Central memory CD8-positive, alpha-beta T cell (primary cell): ENCODE measurements at regions not wholly inside any gene's neighbourhood (a gene's known extent, or its start where the extent isn't known, plus 50 kb on each side); places are given as distances from the start of the nearest gene placed in this dataset.

ENCODE experiments used
- ATAC-seq: fragments of 150-1000 bp; cut with Tn5 transposase; replicated peaks from 2 replicates; pipeline ENCODE4 v1.10.0; 2022; ENCODE audit warnings: mild to moderate bottlenecking, moderate FRiP score, moderate number of reproducible peaks; ENCODE audit not compliant: poor library complexity, severe bottlenecking; ENCODE audit errors: extremely low read depth
- DNase-seq, 2 donors: peaks; one replicate each; pipeline ENCODE4 v3.0.0; 2021; ENCODE audit warnings: low spot score in 2 of 2
- H3K27ac Mint-ChIP-seq: one replicate; pipeline ENCODE4 v1.8.0; 2022; ENCODE audit warnings: low read depth, mild to moderate bottlenecking, moderate library complexity, mixed read lengths
- H3K27me3 Mint-ChIP-seq: one replicate; pipeline ENCODE4 v1.8.0; 2022; ENCODE audit warnings: mixed read lengths
- H3K36me3 Mint-ChIP-seq: one replicate; pipeline ENCODE4 v1.8.0; 2022; ENCODE audit warnings: mild to moderate bottlenecking, moderate library complexity, mixed read lengths; ENCODE audit not compliant: insufficient read depth
- H3K4me1 Mint-ChIP-seq: one replicate; pipeline ENCODE4 v1.8.0; 2022; ENCODE audit warnings: mixed read lengths
- H3K4me3 Mint-ChIP-seq: one replicate; pipeline ENCODE4 v1.8.0; 2022; ENCODE audit warnings: mild to moderate bottlenecking, moderate library complexity, mixed read lengths
- H3K9me3 Mint-ChIP-seq: one replicate; pipeline ENCODE4 v1.8.0; 2022; ENCODE audit warnings: mixed read lengths

DNA sequence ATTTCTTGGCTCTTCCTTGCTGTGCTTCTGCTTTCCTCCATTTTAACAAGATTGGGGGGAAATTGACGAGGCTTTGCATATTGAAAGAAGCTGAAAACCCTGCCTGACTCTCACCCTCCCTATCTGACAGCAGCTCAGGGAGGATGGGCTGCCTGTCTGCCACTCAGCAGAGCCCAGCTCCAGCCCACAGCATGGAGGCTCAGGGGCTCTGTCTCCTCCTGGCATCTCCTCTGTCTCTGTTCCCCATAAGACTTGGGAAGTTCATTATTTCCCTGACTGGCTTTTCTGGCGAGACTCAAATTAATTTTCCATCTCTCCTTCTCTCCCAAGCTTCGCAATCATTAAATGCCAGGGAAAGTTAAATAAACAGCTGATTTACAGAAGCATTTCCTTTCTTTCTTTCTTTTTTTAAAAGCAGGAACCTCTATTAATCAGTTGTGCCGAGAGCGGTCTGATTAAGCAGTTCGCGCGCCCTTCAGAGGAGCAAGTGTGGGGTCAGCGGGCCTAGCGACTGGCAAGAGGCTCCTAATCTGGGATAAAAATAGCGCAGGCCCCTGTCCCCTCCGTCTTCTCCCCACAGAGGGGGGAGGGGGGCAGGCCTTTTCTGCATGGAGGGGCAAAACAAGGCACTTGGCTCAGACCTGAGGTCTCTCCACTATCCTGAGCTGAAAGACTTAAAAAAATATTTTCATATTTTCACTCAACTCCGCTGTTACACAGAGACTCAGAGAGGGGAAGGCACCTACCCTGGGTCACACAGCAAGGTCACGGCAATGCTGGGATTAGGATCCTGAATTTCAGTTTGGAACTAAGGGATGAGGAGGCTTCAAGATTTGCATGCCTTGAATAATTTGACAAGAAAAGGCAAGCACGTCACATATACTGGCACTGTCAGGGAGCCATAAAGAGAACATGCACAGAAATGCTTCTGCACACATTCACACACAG is 170.4 kb downstream of the ACTL8 start:
- Mint-ChIP-seq H3K27me3 (peaks cover 74% of the 10 kb centered on the region), H3K36me3 (no peaks in the 10 kb centered on the region), H3K4me3 (no peak overlapping the region), H3K27ac (no peak overlapping the region), H3K9me3 (no peaks in the 10 kb centered on the region), H3K4me1 (no peaks in the 10 kb centered on the region)
- no peak for ATAC-seq
- no peak for DNase-seq

DNA sequence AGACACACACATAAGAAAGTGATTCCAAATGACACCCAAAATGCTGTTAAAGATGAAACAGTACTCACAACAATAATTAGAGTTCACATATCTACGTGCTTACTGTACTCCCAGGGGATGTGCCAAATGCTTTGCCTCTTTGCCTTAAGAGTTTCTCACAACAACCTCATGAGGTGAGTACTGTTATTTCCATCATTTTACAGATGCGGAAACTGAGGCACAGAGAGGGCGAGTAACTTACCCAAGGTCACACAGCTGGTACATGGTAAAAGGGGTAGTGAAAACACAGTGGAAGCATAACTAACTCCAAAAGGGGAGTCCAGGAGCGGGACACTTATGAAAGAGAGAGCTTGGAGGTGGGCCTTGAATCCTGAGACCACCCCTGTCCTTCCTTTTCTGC is 171.8 kb downstream of the ACTL8 start:
- Mint-ChIP-seq H3K27ac (no peak overlapping the region), H3K27me3 (peaks cover 73% of the 10 kb centered on the region), H3K4me1 (no peaks in the 10 kb centered on the region), H3K9me3 (no peaks in the 10 kb centered on the region), H3K4me3 (no peak overlapping the region), H3K36me3 (no peaks in the 10 kb centered on the region)
- no peak for DNase-seq
- no peak for ATAC-seq

DNA sequence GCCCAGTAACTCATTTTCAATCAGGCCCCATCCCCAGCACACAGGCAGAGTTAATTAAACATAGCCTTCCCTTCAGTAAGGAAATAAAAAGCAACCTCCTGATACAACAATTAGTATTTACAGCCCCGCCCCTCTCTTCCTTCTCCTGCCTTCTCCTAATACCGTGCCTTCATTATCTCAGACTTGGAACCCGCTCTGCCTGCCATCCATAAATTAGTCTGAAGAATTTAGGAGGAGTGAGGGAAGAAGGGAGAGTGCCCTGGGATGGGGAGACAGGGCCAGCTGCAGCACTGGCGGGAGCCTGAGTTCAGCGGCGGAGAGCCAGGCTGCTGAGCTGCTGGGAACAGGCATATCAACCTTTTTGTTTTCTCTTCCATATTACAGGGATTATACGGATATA is 172.8 kb downstream of the ACTL8 start:
- DNase-seq (no peak), ATAC-seq (no peak)
- Mint-ChIP-seq H3K9me3 (no peaks in the 10 kb centered on the region), H3K27me3 (peaks cover 67% of the 10 kb centered on the region), H3K4me3 (no peak overlapping the region), H3K27ac (no peak overlapping the region), H3K36me3 (no peaks in the 10 kb centered on the region), H3K4me1 (no peaks in the 10 kb centered on the region)

DNA sequence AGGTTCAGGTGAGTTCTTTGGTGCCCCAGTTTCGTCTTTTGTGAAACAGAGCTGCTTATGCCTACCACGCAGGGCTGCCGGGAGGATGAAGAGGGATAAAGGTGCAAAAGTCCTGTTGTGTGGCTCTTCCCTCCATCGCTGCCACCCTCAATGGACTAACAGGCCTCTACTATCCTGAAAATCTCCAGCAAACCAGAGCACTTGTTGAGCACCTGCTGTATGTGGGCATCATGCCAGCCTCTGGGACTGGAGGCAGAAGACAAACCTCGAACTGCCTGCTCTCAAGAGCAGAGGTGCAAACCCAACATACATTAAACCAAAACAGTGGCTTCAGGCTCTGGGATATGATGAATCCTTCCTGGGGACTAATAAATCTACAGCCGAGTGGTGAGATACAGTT is 174.1 kb downstream of the ACTL8 start:
- no peaks in the 10 kb centered on the region for H3K36me3 Mint-ChIP-seq
- DNase-seq (no peak), ATAC-seq (no peak)
- no peaks in the 10 kb centered on the region for H3K9me3 Mint-ChIP-seq
- H3K27me3 Mint-ChIP-seq = peaks cover 66% of the 10 kb centered on the region
- no peak overlapping the region for H3K27ac Mint-ChIP-seq
- H3K4me3 Mint-ChIP-seq = no peak overlapping the region
- no peaks in the 10 kb centered on the region for H3K4me1 Mint-ChIP-seq

DNA sequence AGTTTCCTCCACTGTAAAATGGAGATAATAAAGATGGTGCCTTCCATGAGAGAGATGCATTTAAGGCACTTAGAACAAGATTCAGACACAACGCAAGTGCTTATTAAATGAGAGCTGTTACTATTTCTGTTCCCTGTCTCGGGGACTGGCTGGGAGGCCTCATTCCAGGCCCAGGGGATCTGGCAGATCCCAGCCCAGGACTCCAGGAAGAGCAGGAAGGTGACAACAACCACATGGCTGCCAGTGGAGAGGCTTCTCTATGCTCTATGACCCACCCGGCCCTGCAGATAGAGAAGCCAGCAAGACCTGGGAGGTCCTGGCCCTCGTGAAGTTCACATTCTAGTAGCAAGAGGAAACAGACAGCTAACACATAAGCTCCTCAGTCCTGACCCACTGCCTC is 175.5 kb downstream of the ACTL8 start:
- H3K4me3 Mint-ChIP-seq = no peak overlapping the region
- peaks cover 65% of the 10 kb centered on the region for H3K27me3 Mint-ChIP-seq
- DNase-seq = no peak
- H3K4me1 Mint-ChIP-seq = no peaks in the 10 kb centered on the region
- no peaks in the 10 kb centered on the region for H3K36me3 Mint-ChIP-seq
- no peak overlapping the region for H3K27ac Mint-ChIP-seq
- no peaks in the 10 kb centered on the region for H3K9me3 Mint-ChIP-seq
- ATAC-seq = no peak

DNA sequence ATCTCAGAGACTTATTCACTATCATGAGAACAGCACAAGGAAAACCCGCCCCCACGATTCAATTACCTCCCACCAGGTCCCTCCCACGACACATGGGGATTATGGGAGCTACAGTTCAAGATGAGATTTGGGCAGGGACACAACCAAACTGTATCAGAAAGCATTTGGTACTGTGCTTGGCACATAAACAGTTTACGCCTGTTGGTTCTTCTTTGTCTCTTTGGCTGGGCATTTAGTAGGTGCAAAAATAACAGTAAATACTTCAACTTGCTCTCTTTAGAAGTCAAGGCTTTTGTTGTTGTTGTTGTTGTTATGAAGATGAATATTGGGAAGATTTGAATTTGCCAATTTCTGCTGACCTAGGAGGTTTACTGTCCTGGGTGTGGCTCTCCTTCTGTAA is 175.4 kb upstream of the IGSF21 start:
- H3K4me1 Mint-ChIP-seq = no peaks in the 10 kb centered on the region
- no peaks in the 10 kb centered on the region for H3K9me3 Mint-ChIP-seq
- ATAC-seq = no peak
- peaks cover 62% of the 10 kb centered on the region for H3K27me3 Mint-ChIP-seq
- no peaks in the 10 kb centered on the region for H3K36me3 Mint-ChIP-seq
- DNase-seq = no peak
- no peak overlapping the region for H3K4me3 Mint-ChIP-seq
- H3K27ac Mint-ChIP-seq = no peak overlapping the region

DNA sequence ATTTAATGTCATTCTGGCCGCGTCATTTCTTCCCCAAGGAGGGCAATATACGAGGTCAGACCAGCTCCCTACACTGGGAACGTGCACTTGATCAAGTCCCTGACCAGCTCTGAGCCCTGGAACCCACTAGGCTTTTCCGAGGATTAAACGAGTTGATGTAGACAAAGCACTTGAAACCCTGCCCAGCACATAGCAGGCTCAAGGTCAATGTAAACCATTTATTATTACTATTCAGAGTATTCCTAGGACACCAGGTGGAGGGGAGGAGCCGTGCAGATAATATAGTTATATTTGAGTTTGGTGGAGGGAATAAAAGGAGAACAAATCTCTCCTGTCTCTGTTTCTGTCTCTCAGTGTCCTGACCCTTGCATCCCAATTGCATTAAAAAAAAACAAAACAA is 174.1 kb upstream of the IGSF21 start:
- DNase-seq (no peak), ATAC-seq (no peak)
- H3K4me1 Mint-ChIP-seq = no peaks in the 10 kb centered on the region
- H3K27me3 Mint-ChIP-seq = peaks cover 49% of the 10 kb centered on the region
- H3K4me3 Mint-ChIP-seq = no peak overlapping the region
- H3K9me3 Mint-ChIP-seq = no peaks in the 10 kb centered on the region
- no peaks in the 10 kb centered on the region for H3K36me3 Mint-ChIP-seq
- no peak overlapping the region for H3K27ac Mint-ChIP-seq

DNA sequence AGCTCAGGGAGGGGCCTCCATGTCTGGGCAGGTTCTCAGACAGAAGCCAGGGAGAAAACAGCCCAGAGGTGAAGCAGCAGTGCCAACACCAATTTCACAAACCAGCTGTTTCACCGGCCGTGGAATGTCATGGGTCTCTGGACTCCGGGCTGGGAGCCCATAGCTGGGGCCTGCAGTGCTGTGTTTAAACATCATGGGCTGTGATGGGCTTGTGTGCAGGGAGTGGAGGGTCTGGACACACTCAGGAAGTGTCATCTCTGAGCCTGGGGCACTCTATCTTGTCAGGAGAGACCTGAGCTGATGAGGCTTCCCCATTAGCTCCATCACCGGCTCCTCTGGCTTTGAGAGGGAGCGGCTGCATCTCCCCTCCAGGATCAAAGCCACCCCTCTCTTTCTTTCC is 173.6 kb upstream of the IGSF21 start:
- Mint-ChIP-seq H3K27me3 (peaks cover 44% of the 10 kb centered on the region), H3K4me3 (no peak overlapping the region), H3K36me3 (no peaks in the 10 kb centered on the region), H3K27ac (no peak overlapping the region), H3K4me1 (no peaks in the 10 kb centered on the region), H3K9me3 (no peaks in the 10 kb centered on the region)
- no peak for ATAC-seq
- DNase-seq = no peak

DNA sequence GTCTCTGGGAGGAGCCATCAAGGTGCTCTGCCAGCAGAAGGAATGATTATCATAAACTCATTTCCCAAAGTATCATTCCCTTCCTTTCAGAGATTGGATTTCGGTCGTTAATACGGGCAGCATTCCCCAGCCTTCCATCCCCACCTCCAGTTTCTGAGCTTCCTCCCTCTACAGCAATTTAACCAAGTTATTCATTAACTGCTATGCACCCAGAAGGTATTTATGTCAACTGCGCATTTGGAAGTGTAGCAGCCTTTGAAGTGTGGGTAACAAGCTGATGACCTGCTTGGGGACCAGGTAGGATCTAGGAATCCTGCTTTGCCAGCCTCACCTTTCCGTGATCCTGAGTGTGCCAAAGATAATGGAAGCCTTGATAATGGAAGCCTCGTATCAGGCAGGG is 172.4 kb upstream of the IGSF21 start:
- Mint-ChIP-seq H3K36me3 (no peaks in the 10 kb centered on the region), H3K4me3 (no peak overlapping the region), H3K4me1 (no peaks in the 10 kb centered on the region), H3K27me3 (peaks cover 39% of the 10 kb centered on the region), H3K9me3 (no peaks in the 10 kb centered on the region), H3K27ac (no peak overlapping the region)
- ATAC-seq (no peak), DNase-seq (no peak)

DNA sequence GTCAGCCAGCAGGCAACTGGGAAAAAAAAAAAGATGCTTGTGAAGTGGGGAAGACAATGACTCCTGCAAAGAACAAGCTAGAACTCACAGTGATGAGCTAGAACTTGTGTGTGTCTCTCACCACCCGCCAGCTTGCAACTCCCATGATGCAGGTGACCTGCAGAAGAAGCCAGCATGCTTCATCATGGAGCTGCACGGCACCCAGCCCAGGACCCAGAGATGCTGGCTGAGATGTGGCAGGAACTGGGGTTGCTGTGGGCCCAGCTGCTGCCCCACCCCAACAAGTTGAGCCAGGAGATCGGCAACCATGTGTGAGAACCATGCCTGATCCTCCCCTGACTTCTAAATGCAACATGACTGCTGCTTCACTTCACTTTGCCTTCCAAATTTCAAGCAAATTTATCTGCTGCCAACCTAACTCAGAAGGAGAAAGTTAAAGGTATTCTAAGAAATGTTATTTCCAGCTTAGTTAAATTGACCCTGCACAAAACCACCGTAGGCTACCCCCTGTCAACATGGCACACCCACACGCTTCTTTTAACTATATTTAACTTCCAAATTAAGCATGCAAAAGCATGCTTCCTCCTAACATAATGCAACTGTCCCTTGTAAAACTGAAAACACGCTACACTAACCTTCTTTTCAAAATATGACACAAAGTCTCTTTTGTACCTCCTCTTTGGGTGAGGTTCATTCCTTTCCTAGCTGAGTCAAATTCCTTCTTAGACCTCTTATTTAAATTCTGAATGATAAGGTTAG is 166.0 kb upstream of the IGSF21 start:
- ATAC-seq = no peak
- Mint-ChIP-seq H3K9me3 (no peaks in the 10 kb centered on the region), H3K27me3 (peaks cover 19% of the 10 kb centered on the region), H3K4me1 (no peaks in the 10 kb centered on the region), H3K27ac (no peak overlapping the region), H3K4me3 (no peak overlapping the region), H3K36me3 (peaks cover 4% of the 10 kb centered on the region)
- DNase-seq = no peak

DNA sequence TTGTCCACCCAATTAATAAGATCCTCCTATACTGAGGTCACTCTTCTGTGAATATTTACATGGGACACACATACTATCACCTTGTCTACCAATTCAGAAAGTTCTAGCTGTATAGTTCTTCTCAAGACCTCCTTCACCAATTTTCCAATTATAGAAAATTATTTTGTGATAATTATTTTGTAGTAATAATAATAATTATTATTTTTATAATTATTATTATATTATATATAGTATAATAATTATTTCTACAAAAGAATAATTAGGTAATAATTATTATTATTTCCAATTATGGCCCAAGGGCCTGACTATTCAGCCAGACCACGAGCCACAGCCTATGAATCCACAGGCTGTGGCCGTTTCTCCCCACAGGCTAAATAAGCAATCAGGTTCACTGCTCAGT is 164.1 kb upstream of the IGSF21 start:
- H3K9me3 Mint-ChIP-seq = no peaks in the 10 kb centered on the region
- no peak for ATAC-seq
- H3K4me1 Mint-ChIP-seq = no peaks in the 10 kb centered on the region
- no peak overlapping the region for H3K4me3 Mint-ChIP-seq
- peaks cover 4% of the 10 kb centered on the region for H3K36me3 Mint-ChIP-seq
- peaks cover 30% of the 10 kb centered on the region for H3K27me3 Mint-ChIP-seq
- H3K27ac Mint-ChIP-seq = no peak overlapping the region
- no peak for DNase-seq

DNA sequence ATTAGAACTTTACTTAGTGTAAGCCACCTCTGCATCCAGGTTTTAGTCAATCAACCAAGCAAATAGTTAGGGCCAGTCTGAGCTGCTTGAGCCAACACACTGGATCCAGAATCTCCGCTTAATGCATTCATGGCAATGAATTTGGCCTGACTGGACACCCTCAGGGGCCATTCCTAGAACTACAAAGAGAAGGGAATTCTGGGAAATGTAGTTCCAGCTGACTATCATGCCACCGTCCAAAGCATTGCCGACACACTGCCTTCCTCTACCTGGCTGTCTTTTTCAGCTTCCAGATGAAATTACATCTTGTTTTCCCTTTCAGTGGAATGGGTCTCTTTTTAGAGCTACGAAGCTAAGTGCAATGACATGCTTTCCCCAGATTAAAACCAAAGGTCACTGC is 163.0 kb upstream of the IGSF21 start:
- Mint-ChIP-seq H3K9me3 (no peaks in the 10 kb centered on the region), H3K27ac (no peak overlapping the region), H3K4me3 (no peak overlapping the region), H3K36me3 (peaks cover 4% of the 10 kb centered on the region), H3K27me3 (peaks cover 39% of the 10 kb centered on the region), H3K4me1 (no peaks in the 10 kb centered on the region)
- ATAC-seq = no peak
- DNase-seq = no peak

DNA sequence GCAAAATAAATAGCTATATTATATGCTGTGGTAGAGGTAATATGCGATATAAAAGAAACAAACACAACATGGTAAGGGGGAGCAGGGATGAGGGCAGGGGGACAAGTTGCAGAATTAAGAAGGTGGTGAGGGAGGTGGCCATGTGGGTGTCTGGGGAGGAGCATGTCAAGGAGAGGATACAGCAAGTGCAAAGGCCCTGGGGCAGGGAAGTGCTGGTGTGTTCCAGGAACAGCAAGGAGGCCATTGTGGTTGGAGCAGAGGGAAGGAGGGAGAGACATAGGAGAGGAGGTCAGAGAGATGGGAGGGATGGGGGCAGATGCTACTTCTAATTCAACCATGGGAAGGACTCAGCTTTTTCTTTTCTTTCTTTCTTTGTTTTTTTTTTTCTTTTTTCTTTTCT is 161.2 kb upstream of the IGSF21 start:
- peaks cover 57% of the 10 kb centered on the region for H3K27me3 Mint-ChIP-seq
- H3K4me3 Mint-ChIP-seq = no peak overlapping the region
- DNase-seq (no peak), ATAC-seq (no peak)
- H3K36me3 Mint-ChIP-seq = peaks cover 4% of the 10 kb centered on the region
- no peaks in the 10 kb centered on the region for H3K4me1 Mint-ChIP-seq
- no peaks in the 10 kb centered on the region for H3K9me3 Mint-ChIP-seq
- H3K27ac Mint-ChIP-seq = no peak overlapping the region
